Thyroid gland (tissue), 4 donors: ENCODE measurements at regions not wholly inside any gene's neighbourhood (a gene's known extent, or its start where the extent isn't known, plus 50 kb on each side); places are given as distances from the start of the nearest gene placed in this dataset.

Experiments
- POLR2A ChIP-seq, 2 donors: fragments of 450-650 bp; IDR thresholded peaks; one replicate each; pipeline ENCODE4 v1.6.1; 2017; ENCODE audit warnings: antibody characterized with exemption in 2 of 2, mild to moderate bottlenecking in 2 of 2, moderate library complexity in 1 of 2
- TF ChIP-seq, protein P1 (sequence below), 6 experiments: fragments of 200-600 bp in 3 of 6; fragments of 450-650 bp in 3 of 6; sonication (generic) in 3 of 6; IDR thresholded peaks; one replicate each; pipeline ENCODE4 v1.5.1; 2016 to 2019; ENCODE audit warnings: antibody characterized with exemption in 6 of 6, mild to moderate bottlenecking in 2 of 6, inconsistent platforms in 1 of 6, moderate library complexity in 1 of 6

DNA sequence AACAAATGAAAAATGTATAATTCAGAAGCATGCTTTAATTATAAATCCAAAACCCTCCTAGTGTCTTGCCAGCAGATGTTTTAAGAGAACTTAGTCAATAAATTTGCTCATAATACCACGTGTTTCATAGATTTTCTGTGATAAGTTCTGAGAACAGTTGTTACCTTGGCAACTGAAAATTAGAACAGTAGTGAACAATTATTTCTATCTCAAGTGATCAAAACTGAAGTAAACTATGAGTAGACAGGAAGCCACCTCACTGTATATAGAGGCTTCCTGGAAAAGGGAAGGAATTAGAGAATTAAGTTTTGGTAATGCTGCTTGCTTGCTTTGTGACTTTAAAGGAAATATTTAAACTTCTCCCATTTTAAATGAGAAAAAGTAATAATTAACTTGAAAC lies 266.0 kb upstream of the ANO3 start:
- TF ChIP-seq, protein P1, sequence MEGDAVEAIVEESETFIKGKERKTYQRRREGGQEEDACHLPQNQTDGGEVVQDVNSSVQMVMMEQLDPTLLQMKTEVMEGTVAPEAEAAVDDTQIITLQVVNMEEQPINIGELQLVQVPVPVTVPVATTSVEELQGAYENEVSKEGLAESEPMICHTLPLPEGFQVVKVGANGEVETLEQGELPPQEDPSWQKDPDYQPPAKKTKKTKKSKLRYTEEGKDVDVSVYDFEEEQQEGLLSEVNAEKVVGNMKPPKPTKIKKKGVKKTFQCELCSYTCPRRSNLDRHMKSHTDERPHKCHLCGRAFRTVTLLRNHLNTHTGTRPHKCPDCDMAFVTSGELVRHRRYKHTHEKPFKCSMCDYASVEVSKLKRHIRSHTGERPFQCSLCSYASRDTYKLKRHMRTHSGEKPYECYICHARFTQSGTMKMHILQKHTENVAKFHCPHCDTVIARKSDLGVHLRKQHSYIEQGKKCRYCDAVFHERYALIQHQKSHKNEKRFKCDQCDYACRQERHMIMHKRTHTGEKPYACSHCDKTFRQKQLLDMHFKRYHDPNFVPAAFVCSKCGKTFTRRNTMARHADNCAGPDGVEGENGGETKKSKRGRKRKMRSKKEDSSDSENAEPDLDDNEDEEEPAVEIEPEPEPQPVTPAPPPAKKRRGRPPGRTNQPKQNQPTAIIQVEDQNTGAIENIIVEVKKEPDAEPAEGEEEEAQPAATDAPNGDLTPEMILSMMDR (IDR thresholded peaks at IDR 0.05): no peak
- TF ChIP-seq POLR2A (IDR thresholded peaks at IDR 0.05): no peak
